ENCODE measurements at regions not wholly inside any gene's neighbourhood (a gene's known extent, or its start where the extent isn't known, plus 50 kb on each side); places are given as distances from the start of the nearest gene placed in this dataset.

DNA sequence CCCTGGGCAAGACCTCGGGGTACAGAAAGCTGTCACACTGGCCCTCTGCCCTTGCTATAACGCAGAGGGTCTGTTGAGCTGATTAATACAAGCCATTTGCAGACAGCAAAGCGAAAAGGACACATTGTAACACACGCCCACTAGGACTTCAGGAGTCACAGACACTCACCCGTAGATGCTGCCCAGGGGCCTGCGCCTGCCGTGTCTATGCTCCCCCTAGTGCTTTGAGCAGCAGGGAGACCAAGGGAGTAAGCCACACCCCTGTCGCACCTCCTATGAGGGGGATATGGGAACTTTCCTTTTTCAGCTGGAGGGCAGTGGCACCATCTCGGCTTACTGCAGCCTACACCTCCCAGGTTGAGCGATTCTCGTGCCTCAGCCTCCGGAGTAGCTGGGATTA is 1930.2 kb downstream of the OLFM4 start:
- Histone ChIP-seq H3K4me1 (no peaks in the 10 kb centered on the region), H3K9me3 (no peaks in the 10 kb centered on the region), H3K36me3 (no peaks in the 10 kb centered on the region), H3K27me3 (no peaks in the 10 kb centered on the region), H3K4me3 (no peak overlapping the region), H3K27ac (no peak overlapping the region)
- no peak for DNase-seq (ENCODE audit: low spot score)
- TF ChIP-seq, protein P1, sequence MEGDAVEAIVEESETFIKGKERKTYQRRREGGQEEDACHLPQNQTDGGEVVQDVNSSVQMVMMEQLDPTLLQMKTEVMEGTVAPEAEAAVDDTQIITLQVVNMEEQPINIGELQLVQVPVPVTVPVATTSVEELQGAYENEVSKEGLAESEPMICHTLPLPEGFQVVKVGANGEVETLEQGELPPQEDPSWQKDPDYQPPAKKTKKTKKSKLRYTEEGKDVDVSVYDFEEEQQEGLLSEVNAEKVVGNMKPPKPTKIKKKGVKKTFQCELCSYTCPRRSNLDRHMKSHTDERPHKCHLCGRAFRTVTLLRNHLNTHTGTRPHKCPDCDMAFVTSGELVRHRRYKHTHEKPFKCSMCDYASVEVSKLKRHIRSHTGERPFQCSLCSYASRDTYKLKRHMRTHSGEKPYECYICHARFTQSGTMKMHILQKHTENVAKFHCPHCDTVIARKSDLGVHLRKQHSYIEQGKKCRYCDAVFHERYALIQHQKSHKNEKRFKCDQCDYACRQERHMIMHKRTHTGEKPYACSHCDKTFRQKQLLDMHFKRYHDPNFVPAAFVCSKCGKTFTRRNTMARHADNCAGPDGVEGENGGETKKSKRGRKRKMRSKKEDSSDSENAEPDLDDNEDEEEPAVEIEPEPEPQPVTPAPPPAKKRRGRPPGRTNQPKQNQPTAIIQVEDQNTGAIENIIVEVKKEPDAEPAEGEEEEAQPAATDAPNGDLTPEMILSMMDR (IDR thresholded peaks at IDR 0.05) = no peak

GRCh38 chr13:54965881-54966280 is 1937.3 kb downstream of the OLFM4 start:
- Histone ChIP-seq H3K4me1 (no peaks in the 10 kb centered on the region), H3K27me3 (no peaks in the 10 kb centered on the region), H3K27ac (no peak overlapping the region), H3K4me3 (no peak overlapping the region), H3K36me3 (no peaks in the 10 kb centered on the region), H3K9me3 (no peaks in the 10 kb centered on the region)
- no peak for DNase-seq (ENCODE audit: low spot score)
- TF ChIP-seq, protein P1 (IDR thresholded peaks at IDR 0.05) = no peak

- Histone ChIP-seq H3K36me3 (no peaks in the 10 kb centered on the region), H3K4me3 (no peak overlapping the region), H3K27me3 (no peaks in the 10 kb centered on the region), H3K4me1 (no peaks in the 10 kb centered on the region), H3K27ac (no peak overlapping the region), H3K9me3 (no peaks in the 10 kb centered on the region)
- DNase-seq (ENCODE audit: low spot score) = no peak
- TF ChIP-seq, protein P1 (IDR thresholded peaks at IDR 0.05) = no peak
Measured at GRCh38 chr13:54972838-54973237, 1944.2 kb downstream of the OLFM4 start.

GRCh38 chr13:54975676-54976075 is 1947.1 kb downstream of the OLFM4 start:
- no peaks in the 10 kb centered on the region for H3K9me3 ChIP-seq
- H3K36me3 ChIP-seq = no peaks in the 10 kb centered on the region
- H3K27me3 ChIP-seq = no peaks in the 10 kb centered on the region
- no peak for DNase-seq (ENCODE audit: low spot score)
- no peak overlapping the region for H3K27ac ChIP-seq
- no peaks in the 10 kb centered on the region for H3K4me1 ChIP-seq
- TF ChIP-seq, protein P1 (IDR thresholded peaks at IDR 0.05) = no peak
- H3K4me3 ChIP-seq = no peak overlapping the region

DNA sequence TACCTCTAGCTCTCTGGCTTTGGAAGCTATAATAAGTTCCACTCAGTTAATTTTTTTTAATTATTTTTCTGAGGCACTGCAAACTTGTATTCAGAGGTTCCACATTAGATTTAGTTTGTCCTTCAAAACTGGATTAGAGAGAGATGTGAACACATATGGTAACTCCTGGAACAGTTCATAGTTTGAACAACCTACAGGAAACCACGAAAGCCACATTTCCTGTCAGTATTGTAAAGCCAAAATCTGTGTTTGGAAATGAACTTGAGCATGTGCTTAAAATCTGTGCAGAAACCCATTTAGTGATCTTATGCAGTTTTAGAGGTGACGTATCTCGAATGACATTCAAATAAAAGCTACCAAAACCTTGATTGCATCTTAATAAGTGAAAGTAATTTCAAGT is 1952.0 kb downstream of the OLFM4 start:
- no peak for DNase-seq (ENCODE audit: low spot score)
- Histone ChIP-seq H3K27me3 (no peaks in the 10 kb centered on the region), H3K27ac (no peak overlapping the region), H3K4me3 (no peak overlapping the region), H3K9me3 (no peaks in the 10 kb centered on the region), H3K36me3 (no peaks in the 10 kb centered on the region), H3K4me1 (no peaks in the 10 kb centered on the region)
- TF ChIP-seq, protein P1 (IDR thresholded peaks at IDR 0.05) = no peak

- Histone ChIP-seq H3K36me3 (no peaks in the 10 kb centered on the region), H3K27me3 (no peaks in the 10 kb centered on the region), H3K4me3 (no peak overlapping the region), H3K27ac (no peak overlapping the region), H3K4me1 (no peaks in the 10 kb centered on the region), H3K9me3 (no peaks in the 10 kb centered on the region)
- TF ChIP-seq, protein P1 (IDR thresholded peaks at IDR 0.05) = no peak
- DNase-seq (ENCODE audit: low spot score) = no peak
Measured at GRCh38 chr13:54989418-54989817, 1960.8 kb downstream of the OLFM4 start.

Measured in right atrium auricular region (tissue), 2 donors.